DMS 273 (cell line): ENCODE measurements at regions not wholly inside any gene's neighbourhood (a gene's known extent, or its start where the extent isn't known, plus 50 kb on each side); places are given as distances from the start of the nearest gene placed in this dataset.
A peak's percentile ranks its signal among the peaks of the same experiment; 100 is the strongest.

Source experiments
- DNase-seq: peaks from one replicate; lab custom pipeline; 2025; ENCODE audit not compliant: unreplicated experiment; lab: John Stamatoyannopoulos, UW

DNA sequence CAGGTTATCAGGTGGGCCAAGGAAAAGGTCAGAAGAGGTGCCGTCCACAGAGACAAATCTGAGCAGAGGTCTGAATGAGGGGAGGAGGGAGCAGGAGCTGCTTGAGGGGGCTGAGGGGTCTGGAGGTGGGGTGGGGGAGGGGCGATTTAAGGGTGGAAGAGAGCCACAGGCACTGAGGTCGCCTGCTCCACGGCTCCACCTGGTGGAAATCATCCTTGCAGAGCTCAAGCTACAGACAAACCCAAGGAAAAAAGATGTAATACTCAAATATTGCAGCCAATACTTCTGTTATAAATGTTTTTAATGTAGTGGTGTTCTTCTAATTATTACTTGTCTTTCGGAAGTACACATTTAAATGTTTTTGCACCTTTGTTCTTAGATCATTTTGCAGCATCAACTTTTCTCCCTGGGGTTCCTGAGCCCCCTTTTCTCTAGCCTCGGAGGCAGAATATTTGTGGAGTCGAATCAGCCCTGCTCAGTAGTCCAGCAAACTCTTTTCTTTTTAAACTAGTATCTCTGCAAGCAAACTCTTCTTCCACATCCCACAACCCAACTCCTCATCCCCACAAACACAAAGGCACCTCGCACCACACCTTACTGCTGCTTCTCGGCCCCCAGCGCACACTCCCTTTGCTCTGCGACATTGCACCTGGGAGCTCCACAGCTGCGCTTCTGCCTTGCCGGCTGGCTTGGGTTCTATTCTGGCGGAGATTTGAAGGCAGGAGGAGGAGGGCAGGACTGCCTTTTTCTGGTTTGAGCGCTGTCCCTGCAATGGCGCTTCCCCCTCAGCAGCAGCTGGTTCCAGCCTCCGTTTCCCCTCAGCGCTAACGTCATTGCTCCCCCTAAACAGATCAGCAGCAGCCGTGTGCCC lies 51.0 kb upstream of the TFAP2A start:
- DNase-seq, result peak; percentile 73
